ENCODE measurements at regions not wholly inside any gene's neighbourhood (a gene's known extent, or its start where the extent isn't known, plus 50 kb on each side); places are given as distances from the start of the nearest gene placed in this dataset.

GRCh38 chr15:87634361-87634760 is 622.2 kb downstream of the NTRK3 start:
- no peak overlapping the region for H2AFZ ChIP-seq (ENCODE audit: low read depth, low read length)
- no peaks in the 10 kb centered on the region for H4K20me1 ChIP-seq (ENCODE audit: insufficient read depth, low read length)
- H3K27me3 ChIP-seq (ENCODE audit: low read depth, low read length): no peaks in the 10 kb centered on the region
- no peak overlapping the region for H3K4me2 ChIP-seq (ENCODE audit: low read length)
- H3K4me1 ChIP-seq (ENCODE audit: low read length): no peaks in the 10 kb centered on the region
- TF ChIP-seq CTCF (IDR thresholded peaks at IDR 0.05; ENCODE audit: low read depth, low read length) (no peak), EZH2phosphoT487 (IDR thresholded peaks at IDR 0.05; ENCODE audit: low read depth) (no peak)
- H3K4me3 ChIP-seq (ENCODE audit: low read length): no peak overlapping the region
- H3K9ac ChIP-seq (ENCODE audit: low read length): no peak overlapping the region
- no peaks in the 10 kb centered on the region for H3K36me3 ChIP-seq (replicated peaks; ENCODE audit: low read depth, low read length)
- no peaks in the 10 kb centered on the region for H3K79me2 ChIP-seq (ENCODE audit: low read length)
- H3K27ac ChIP-seq (ENCODE audit: low read length): no peak overlapping the region
- H3K9me3 ChIP-seq (ENCODE audit: insufficient read depth, low read length): no peaks in the 10 kb centered on the region

GRCh38 chr15:87633525-87633924 is 623.0 kb downstream of the NTRK3 start:
- Histone ChIP-seq H2AFZ (ENCODE audit: low read depth, low read length) (no peak overlapping the region), H3K4me2 (ENCODE audit: low read length) (no peak overlapping the region), H3K9ac (ENCODE audit: low read length) (no peak overlapping the region), H3K4me3 (ENCODE audit: low read length) (no peak overlapping the region), H3K79me2 (ENCODE audit: low read length) (no peaks in the 10 kb centered on the region), H3K4me1 (ENCODE audit: low read length) (no peaks in the 10 kb centered on the region), H4K20me1 (ENCODE audit: insufficient read depth, low read length) (no peaks in the 10 kb centered on the region), H3K9me3 (ENCODE audit: insufficient read depth, low read length) (no peaks in the 10 kb centered on the region), H3K27me3 (ENCODE audit: low read depth, low read length) (no peaks in the 10 kb centered on the region), H3K27ac (ENCODE audit: low read length) (no peak overlapping the region), H3K36me3 (replicated peaks; ENCODE audit: low read depth, low read length) (no peaks in the 10 kb centered on the region)
- no peak for TF ChIP-seq EZH2phosphoT487 (IDR thresholded peaks at IDR 0.05; ENCODE audit: low read depth)
- TF ChIP-seq CTCF (IDR thresholded peaks at IDR 0.05; ENCODE audit: low read depth, low read length): no peak

- Histone ChIP-seq H3K27me3 (ENCODE audit: low read depth, low read length) (no peaks in the 10 kb centered on the region), H4K20me1 (ENCODE audit: insufficient read depth, low read length) (no peaks in the 10 kb centered on the region), H3K4me3 (ENCODE audit: low read length) (no peak overlapping the region), H3K9me3 (ENCODE audit: insufficient read depth, low read length) (no peaks in the 10 kb centered on the region), H3K36me3 (replicated peaks; ENCODE audit: low read depth, low read length) (no peaks in the 10 kb centered on the region), H2AFZ (ENCODE audit: low read depth, low read length) (no peak overlapping the region), H3K4me1 (ENCODE audit: low read length) (no peaks in the 10 kb centered on the region), H3K27ac (ENCODE audit: low read length) (no peak overlapping the region), H3K79me2 (ENCODE audit: low read length) (no peaks in the 10 kb centered on the region), H3K9ac (ENCODE audit: low read length) (no peak overlapping the region), H3K4me2 (ENCODE audit: low read length) (no peak overlapping the region)
- TF ChIP-seq EZH2phosphoT487 (IDR thresholded peaks at IDR 0.05; ENCODE audit: low read depth) (no peak), CTCF (IDR thresholded peaks at IDR 0.05; ENCODE audit: low read depth, low read length) (no peak)
Observed at GRCh38 chr15:87632364-87632763, 624.2 kb downstream of the NTRK3 start.

GRCh38 chr15:87631775-87632174 is 624.8 kb downstream of the NTRK3 start:
- no peak overlapping the region for H3K4me3 ChIP-seq (ENCODE audit: low read length)
- H3K27me3 ChIP-seq (ENCODE audit: low read depth, low read length): no peaks in the 10 kb centered on the region
- no peaks in the 10 kb centered on the region for H4K20me1 ChIP-seq (ENCODE audit: insufficient read depth, low read length)
- no peak overlapping the region for H3K4me2 ChIP-seq (ENCODE audit: low read length)
- no peak overlapping the region for H3K27ac ChIP-seq (ENCODE audit: low read length)
- H2AFZ ChIP-seq (ENCODE audit: low read depth, low read length): no peak overlapping the region
- no peak for TF ChIP-seq EZH2phosphoT487 (IDR thresholded peaks at IDR 0.05; ENCODE audit: low read depth)
- no peak for TF ChIP-seq CTCF (IDR thresholded peaks at IDR 0.05; ENCODE audit: low read depth, low read length)
- H3K36me3 ChIP-seq (replicated peaks; ENCODE audit: low read depth, low read length): no peaks in the 10 kb centered on the region
- no peak overlapping the region for H3K9ac ChIP-seq (ENCODE audit: low read length)
- no peaks in the 10 kb centered on the region for H3K79me2 ChIP-seq (ENCODE audit: low read length)
- H3K9me3 ChIP-seq (ENCODE audit: insufficient read depth, low read length): no peaks in the 10 kb centered on the region
- H3K4me1 ChIP-seq (ENCODE audit: low read length): no peaks in the 10 kb centered on the region
